ENCODE measurements at regions not wholly inside any gene's neighbourhood (a gene's known extent, or its start where the extent isn't known, plus 50 kb on each side); places are given as distances from the start of the nearest gene placed in this dataset.

GRCh38 chr5:105563842-105564241 lies 2001.3 kb upstream of the NUDT12 start:
- DNase-seq (ENCODE audit: low read depth, low spot score) = no peak
- ChIA-PET CTCF (interaction anchor here (0.7 kb wide), 1 partner anchor 1423 kb away, joined by 3 read pairs; no protein-coding TSS in a partner anchor), POLR2A (no interaction called here)

GRCh38 chr5:105554568-105555169 lies 1992.1 kb upstream of the NUDT12 start:
- H3K27ac ChIP-seq (ENCODE audit: low read depth, low read length) = no peak overlapping the region
- DNase-seq (ENCODE audit: low read depth, low spot score) (no peak), ATAC-seq (no peak)
- no peak overlapping the region for H3K4me2 ChIP-seq (ENCODE audit: low read length)
- RAD21 ChIA-PET (ENCODE audit: low non-redundant PET in 1 of 2, low total read pairs in 2 of 2, uncharacterized antibody in 2 of 2, unreplicated experiment in 2 of 2) = no interaction called here
- no peaks in the 10 kb centered on the region for H3K27me3 ChIP-seq (ENCODE audit: insufficient read depth, low read length)
- no peaks in the 10 kb centered on the region for H3K36me3 ChIP-seq (ENCODE audit: control insufficient read depth in 1 of 2, insufficient read depth in 2 of 2, low read length in 2 of 2)
- H3K9me2 ChIP-seq (ENCODE audit: insufficient read depth) = 0 out of 2 replicates have a peak, but pooled peaks cover 4% of the 10 kb centered on the region
- POLR2A ChIA-PET = no interaction called here
- no peaks in the 10 kb centered on the region for H3K9me3 ChIP-seq (ENCODE audit: control insufficient read depth in 1 of 2, insufficient read depth in 1 of 2, low read depth in 1 of 2, low read length in 2 of 2)
- no peaks in the 10 kb centered on the region for H3K79me2 ChIP-seq (ENCODE audit: insufficient read depth, low read length)
- no peak overlapping the region for H3K4me3 ChIP-seq (replicated peaks in 1 of 2; ENCODE audit: low read depth in 1 of 2, low read length in 2 of 2)
- no TSS peak for BruUV-seq (replicated peaks)
- H3K9ac ChIP-seq (ENCODE audit: low read length) = no peak overlapping the region
- CTCF ChIA-PET = no interaction called here
- H4K20me1 ChIP-seq (ENCODE audit: insufficient read depth) = no peaks in the 10 kb centered on the region
- no peaks in the 10 kb centered on the region for H3K4me1 ChIP-seq (ENCODE audit: control insufficient read depth in 1 of 2, insufficient read depth in 2 of 2, low read length in 2 of 2)
- intact Hi-C loops (cut with micrococcal nuclease) = no loop called here
- H2AFZ ChIP-seq (ENCODE audit: low read depth, low read length, poor library complexity, severe bottlenecking) = no peak overlapping the region
- TF ChIP-seq ATF3 (IDR thresholded peaks at IDR 0.05) (no peak), CBX3 (IDR thresholded peaks at IDR 0.05; ENCODE audit: low read depth) (no peak), YY1 (IDR thresholded peaks at IDR 0.05; ENCODE audit: extremely low read depth, insufficient replicate concordance, low read depth, low read length) (no peak), SP1 (IDR thresholded peaks at IDR 0.05; ENCODE audit: low read depth) (no peak), ELF1 (IDR thresholded peaks at IDR 0.05; ENCODE audit: borderline replicate concordance, low read depth) (no peak), POLR2A (IDR thresholded peaks at IDR 0.05; ENCODE audit: borderline replicate concordance, extremely low read depth, insufficient read depth, insufficient read length) (no peak), TCF7L2 (IDR thresholded peaks at IDR 0.05; ENCODE audit: borderline replicate concordance, extremely low read depth, insufficient read depth, insufficient read length) (no peak), POLR2AphosphoS5 (IDR thresholded peaks at IDR 0.05; ENCODE audit: low read depth, low read length) (no peak), SIN3A (IDR thresholded peaks at IDR 0.05; ENCODE audit: low read depth) (no peak), SRF (IDR thresholded peaks at IDR 0.05; ENCODE audit: low read depth) (no peak), EZH2phosphoT487 (IDR thresholded peaks at IDR 0.05; ENCODE audit: borderline replicate concordance) (no peak), ZFX (IDR thresholded peaks at IDR 0.05) (no peak), ZNF274 (IDR thresholded peaks at IDR 0.05; ENCODE audit: low read depth, low read length) (no peak), FOSL1 (IDR thresholded peaks at IDR 0.05; ENCODE audit: low read depth) (no peak), RAD21 (IDR thresholded peaks at IDR 0.05; ENCODE audit: low read depth) (no peak), EGR1 (IDR thresholded peaks at IDR 0.05; ENCODE audit: low read depth) (no peak), ZBTB33 (IDR thresholded peaks at IDR 0.05; ENCODE audit: extremely low read depth, insufficient replicate concordance, low read length) (no peak)
- TF ChIP-seq, protein P1, sequence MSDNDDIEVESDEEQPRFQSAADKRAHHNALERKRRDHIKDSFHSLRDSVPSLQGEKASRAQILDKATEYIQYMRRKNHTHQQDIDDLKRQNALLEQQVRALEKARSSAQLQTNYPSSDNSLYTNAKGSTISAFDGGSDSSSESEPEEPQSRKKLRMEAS (IDR thresholded peaks at IDR 0.05) = no peak

More at GRCh38 chr5:105563842-105564241, 2001.3 kb upstream of the NUDT12 start:
- Histone ChIP-seq H3K4me1 (ENCODE audit: control insufficient read depth in 1 of 2, insufficient read depth in 2 of 2, low read length in 2 of 2) (no peaks in the 10 kb centered on the region), H3K27me3 (ENCODE audit: insufficient read depth, low read length) (no peaks in the 10 kb centered on the region), H3K9ac (ENCODE audit: low read length) (no peak overlapping the region), H3K4me3 (replicated peaks in 1 of 2; ENCODE audit: low read depth in 1 of 2, low read length in 2 of 2) (no peak overlapping the region), H2AFZ (ENCODE audit: low read depth, low read length, poor library complexity, severe bottlenecking) (no peak overlapping the region), H3K36me3 (ENCODE audit: control insufficient read depth in 1 of 2, insufficient read depth in 2 of 2, low read length in 2 of 2) (no peaks in the 10 kb centered on the region), H3K9me3 (ENCODE audit: control insufficient read depth in 1 of 2, insufficient read depth in 1 of 2, low read depth in 1 of 2, low read length in 2 of 2) (no peaks in the 10 kb centered on the region), H3K27ac (ENCODE audit: low read depth, low read length) (no peak overlapping the region), H3K9me2 (ENCODE audit: insufficient read depth) (no peaks in the 10 kb centered on the region), H4K20me1 (ENCODE audit: insufficient read depth) (no peaks in the 10 kb centered on the region), H3K4me2 (ENCODE audit: low read length) (no peak overlapping the region), H3K79me2 (ENCODE audit: insufficient read depth, low read length) (no peaks in the 10 kb centered on the region)
- no TSS peak for BruUV-seq (replicated peaks)
- intact Hi-C loops (cut with micrococcal nuclease) = no loop called here
- ATAC-seq = no peak
- RAD21 ChIA-PET (ENCODE audit: low non-redundant PET in 1 of 2, low total read pairs in 2 of 2, uncharacterized antibody in 2 of 2, unreplicated experiment in 2 of 2) = no interaction called here
- TF ChIP-seq JUND (IDR thresholded peaks at IDR 0.05) (no peak), ZFX (IDR thresholded peaks at IDR 0.05) (no peak), SP1 (IDR thresholded peaks at IDR 0.05; ENCODE audit: low read depth) (no peak)
- TF ChIP-seq, protein P1 (IDR thresholded peaks at IDR 0.05) = no peak

All from HCT116 (cell line).